WTC11 (cell line): ENCODE measurements at regions not wholly inside any gene's neighbourhood (a gene's known extent, or its start where the extent isn't known, plus 50 kb on each side); places are given as distances from the start of the nearest gene placed in this dataset.

Source experiments
- ATAC-seq: fragments of 200-7000 bp; cut with Tn5 transposase; 2 replicates; pipeline ENCODE4 v1.10.0; 2021; ENCODE audit warnings: mild to moderate bottlenecking, moderate library complexity
- CTCF ChIA-PET: fragments of 300-600 bp; sonication (Branson Sonifier 250); formaldehyde crosslinking; loops from one replicate; lab custom pipeline; 2021; ENCODE audit warnings: antibody characterized with exemption; lab: Charles Lee
- POLR2A ChIA-PET: fragments of 350-600 bp; sonication (Branson Sonifier 250); formaldehyde crosslinking; loops from one replicate; lab custom pipeline; 2021; ENCODE audit warnings: antibody characterized with exemption; lab: Charles Lee
- DNase-seq: peaks from one replicate; pipeline ENCODE4 v3.0.0; 2021; ENCODE audit warnings: low spot score
- H3K27ac Mint-ChIP-seq: 2 replicates; pipeline ENCODE4 v1.8.0; 2021; ENCODE audit warnings: mixed read lengths
- H3K27me3 Mint-ChIP-seq: 2 replicates; pipeline ENCODE4 v1.8.0; 2021; ENCODE audit warnings: low read depth, mild to moderate bottlenecking, moderate library complexity, mixed read lengths
- H3K36me3 Mint-ChIP-seq: 2 replicates; pipeline ENCODE4 v1.8.0; 2021; ENCODE audit warnings: mixed read lengths
- H3K4me1 Mint-ChIP-seq: 2 replicates; pipeline ENCODE4 v1.8.0; 2022; ENCODE audit warnings: mixed read lengths
- H3K4me3 Mint-ChIP-seq: 2 replicates; pipeline ENCODE4 v1.8.0; 2021; ENCODE audit warnings: mild to moderate bottlenecking, moderate library complexity, mixed read lengths
- H3K9me3 Mint-ChIP-seq: 2 replicates; pipeline ENCODE4 v1.8.0; 2021; ENCODE audit warnings: mixed read lengths
- FOXJ3 ChIP-seq: sonication (generic); formaldehyde crosslinking; IDR thresholded peaks from 2 replicates; pipeline ENCODE4 v1.9.0; 2021; ENCODE audit warnings: missing genetic modification reagents, mild to moderate bottlenecking, borderline replicate concordance
- FOXP1 ChIP-seq: sonication (generic); formaldehyde crosslinking; IDR thresholded peaks from 2 replicates; pipeline ENCODE4 v1.8.0; 2022; ENCODE audit warnings: missing genetic modification reagents, mild to moderate bottlenecking, moderate library complexity, borderline replicate concordance
- NR1H2 ChIP-seq: sonication (generic); formaldehyde crosslinking; IDR thresholded peaks from 2 replicates; pipeline ENCODE4 v1.9.0; 2021; ENCODE audit warnings: mild to moderate bottlenecking, moderate library complexity, missing genetic modification reagents
- PRRX2 ChIP-seq: fragments of 250-450 bp; sonication (Bioruptor Pico); IDR thresholded peaks from 2 replicates; pipeline ENCODE4 v1.8.0; 2021; ENCODE audit warnings: mild to moderate bottlenecking
- RORB ChIP-seq: fragments of 250-450 bp; sonication (Bioruptor Pico); IDR thresholded peaks from 2 replicates; pipeline ENCODE4 v1.9.0; 2021; ENCODE audit warnings: mild to moderate bottlenecking
- TCF7 ChIP-seq: sonication (generic); formaldehyde crosslinking; IDR thresholded peaks from 2 replicates; pipeline ENCODE4 v1.8.0; 2022; ENCODE audit warnings: mild to moderate bottlenecking, low read depth, missing genetic modification reagents, moderate library complexity
- TEAD1 ChIP-seq: sonication (generic); formaldehyde crosslinking; IDR thresholded peaks from 2 replicates; pipeline ENCODE4 v1.8.0; 2022; ENCODE audit warnings: mild to moderate bottlenecking, missing genetic modification reagents
- ZBTB21 ChIP-seq: sonication (generic); formaldehyde crosslinking; IDR thresholded peaks from 2 replicates; pipeline ENCODE4 v1.8.1; 2023; ENCODE audit warnings: mild to moderate bottlenecking, missing genetic modification reagents, borderline replicate concordance
- ZNF138 ChIP-seq: sonication (generic); formaldehyde crosslinking; conservative IDR thresholded peaks from 2 replicates; pipeline ENCODE4 v1.8.1; 2022; ENCODE audit warnings: mild to moderate bottlenecking, moderate library complexity, missing genetic modification reagents
- ZNF317 ChIP-seq: sonication (generic); formaldehyde crosslinking; IDR thresholded peaks from 2 replicates; pipeline ENCODE4 v1.8.1; 2023; ENCODE audit warnings: low read depth, mild to moderate bottlenecking, moderate library complexity, missing genetic modification reagents, borderline replicate concordance
- ZNF416 ChIP-seq: fragments of 250-450 bp; sonication (Bioruptor Pico); IDR thresholded peaks from 2 replicates; pipeline ENCODE4 v1.9.0; 2021; ENCODE audit warnings: mild to moderate bottlenecking, inconsistent platforms
- TF ChIP-seq, protein P1 (sequence below): sonication (generic); formaldehyde crosslinking; IDR thresholded peaks from 2 replicates; pipeline ENCODE4 v1.8.0; 2022; ENCODE audit warnings: missing genetic modification reagents
- TF ChIP-seq, protein P2 (sequence below): sonication (generic); formaldehyde crosslinking; IDR thresholded peaks from 2 replicates; pipeline ENCODE4 v1.8.0; 2022; ENCODE audit warnings: mild to moderate bottlenecking, missing genetic modification reagents
- TF ChIP-seq, protein P3 (sequence below): fragments of 250-450 bp; sonication (Bioruptor Pico); IDR thresholded peaks from 2 replicates; pipeline ENCODE4 v1.8.0; 2021; ENCODE audit warnings: mild to moderate bottlenecking
- TF ChIP-seq, protein P4 (sequence below): fragments of 250-450 bp; sonication (Bioruptor Pico); IDR thresholded peaks from 2 replicates; pipeline ENCODE4 v2.1.2; 2022; ENCODE audit warnings: mild to moderate bottlenecking, moderate library complexity
- TF ChIP-seq, protein P5 (sequence below): sonication (generic); formaldehyde crosslinking; IDR thresholded peaks from 2 replicates; pipeline ENCODE4 v1.8.1; 2023; ENCODE audit warnings: mild to moderate bottlenecking, missing genetic modification reagents
- TF ChIP-seq, protein P6 (sequence below): sonication (generic); formaldehyde crosslinking; conservative IDR thresholded peaks from 2 replicates; pipeline ENCODE4 v1.8.1; 2022; ENCODE audit warnings: mild to moderate bottlenecking, missing genetic modification reagents
- TF ChIP-seq, protein P7 (sequence below): fragments of 250-450 bp; sonication (Bioruptor Pico); IDR thresholded peaks from 2 replicates; pipeline ENCODE4 v1.9.0; 2021; ENCODE audit warnings: mild to moderate bottlenecking
- TF ChIP-seq, protein P8 (sequence below): sonication (generic); formaldehyde crosslinking; IDR thresholded peaks from 2 replicates; pipeline ENCODE4 v1.8.0; 2022; ENCODE audit warnings: mild to moderate bottlenecking, missing genetic modification reagents
- TF ChIP-seq, protein P9 (sequence below): sonication (generic); formaldehyde crosslinking; IDR thresholded peaks from 2 replicates; pipeline ENCODE4 v1.8.1; 2022; ENCODE audit warnings: mild to moderate bottlenecking, missing genetic modification reagents, moderate library complexity, borderline replicate concordance

DNA sequence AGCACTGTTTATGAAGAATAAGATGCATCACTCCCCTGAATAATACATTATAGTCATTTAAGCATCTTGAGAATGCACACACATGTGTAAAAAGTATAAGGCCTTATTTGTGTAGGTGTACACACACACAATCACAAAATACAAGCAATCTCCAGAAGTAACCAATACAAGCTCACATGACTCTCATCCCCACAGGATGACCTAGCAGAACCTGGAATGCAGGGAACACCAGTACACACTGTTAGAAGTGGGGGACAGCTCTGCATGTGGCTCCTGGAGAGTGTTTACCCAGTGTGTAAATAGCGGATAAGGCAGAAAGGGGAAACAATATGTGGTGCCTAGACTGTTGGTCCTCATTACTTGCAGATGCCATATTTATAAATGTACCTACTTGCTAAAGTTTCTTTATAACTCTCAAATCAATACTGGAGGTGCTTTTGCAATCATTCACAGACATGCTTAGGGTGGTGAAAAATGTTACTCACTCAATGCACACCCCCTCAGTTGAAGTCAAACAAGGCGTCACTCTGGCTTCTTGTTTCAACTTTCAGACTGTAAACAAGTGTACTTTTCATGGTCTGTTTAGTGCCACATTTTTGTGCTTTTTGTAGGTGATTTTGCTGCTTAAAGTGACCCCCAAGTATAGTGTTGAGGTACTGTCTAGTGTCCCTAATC lies 73.1 kb downstream of the MAGEB17 start:
- POLR2A ChIA-PET: no interaction called here

DNA sequence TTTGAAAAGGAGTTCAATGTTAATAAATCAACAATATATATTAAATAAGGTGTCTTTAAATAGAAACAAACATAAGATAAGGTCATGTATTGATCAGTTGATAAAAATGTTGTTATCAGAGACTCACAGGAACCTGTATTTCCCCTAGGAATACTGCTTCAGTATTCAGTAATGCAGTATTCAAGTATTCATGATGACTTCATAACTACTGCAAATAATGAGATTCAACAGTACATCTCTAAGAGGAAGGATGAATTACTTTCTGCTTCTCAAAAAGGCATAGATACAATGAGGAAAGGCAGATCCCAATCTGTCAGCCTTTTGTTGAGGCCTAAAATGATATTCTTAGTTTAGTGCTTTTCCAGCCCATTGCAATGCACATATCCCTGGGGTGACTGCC lies 73.7 kb downstream of the MAGEB17 start:
- no peak overlapping the region for H3K4me3 Mint-ChIP-seq
- TF ChIP-seq ZNF138: no peak
- no peak for TF ChIP-seq ZBTB21 (CRISPR knock-in tag)
- no peak for TF ChIP-seq ZNF416 (CRISPR knock-in tag)
- TF ChIP-seq, protein P1, sequence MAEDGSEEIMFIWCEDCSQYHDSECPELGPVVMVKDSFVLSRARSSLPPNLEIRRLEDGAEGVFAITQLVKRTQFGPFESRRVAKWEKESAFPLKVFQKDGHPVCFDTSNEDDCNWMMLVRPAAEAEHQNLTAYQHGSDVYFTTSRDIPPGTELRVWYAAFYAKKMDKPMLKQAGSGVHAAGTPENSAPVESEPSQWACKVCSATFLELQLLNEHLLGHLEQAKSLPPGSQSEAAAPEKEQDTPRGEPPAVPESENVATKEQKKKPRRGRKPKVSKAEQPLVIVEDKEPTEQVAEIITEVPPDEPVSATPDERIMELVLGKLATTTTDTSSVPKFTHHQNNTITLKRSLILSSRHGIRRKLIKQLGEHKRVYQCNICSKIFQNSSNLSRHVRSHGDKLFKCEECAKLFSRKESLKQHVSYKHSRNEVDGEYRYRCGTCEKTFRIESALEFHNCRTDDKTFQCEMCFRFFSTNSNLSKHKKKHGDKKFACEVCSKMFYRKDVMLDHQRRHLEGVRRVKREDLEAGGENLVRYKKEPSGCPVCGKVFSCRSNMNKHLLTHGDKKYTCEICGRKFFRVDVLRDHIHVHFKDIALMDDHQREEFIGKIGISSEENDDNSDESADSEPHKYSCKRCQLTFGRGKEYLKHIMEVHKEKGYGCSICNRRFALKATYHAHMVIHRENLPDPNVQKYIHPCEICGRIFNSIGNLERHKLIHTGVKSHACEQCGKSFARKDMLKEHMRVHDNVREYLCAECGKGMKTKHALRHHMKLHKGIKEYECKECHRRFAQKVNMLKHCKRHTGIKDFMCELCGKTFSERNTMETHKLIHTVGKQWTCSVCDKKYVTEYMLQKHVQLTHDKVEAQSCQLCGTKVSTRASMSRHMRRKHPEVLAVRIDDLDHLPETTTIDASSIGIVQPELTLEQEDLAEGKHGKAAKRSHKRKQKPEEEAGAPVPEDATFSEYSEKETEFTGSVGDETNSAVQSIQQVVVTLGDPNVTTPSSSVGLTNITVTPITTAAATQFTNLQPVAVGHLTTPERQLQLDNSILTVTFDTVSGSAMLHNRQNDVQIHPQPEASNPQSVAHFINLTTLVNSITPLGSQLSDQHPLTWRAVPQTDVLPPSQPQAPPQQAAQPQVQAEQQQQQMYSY (CRISPR knock-in tag): no peak
- no peak for TF ChIP-seq RORB (CRISPR knock-in tag)
- TF ChIP-seq, protein P2, sequence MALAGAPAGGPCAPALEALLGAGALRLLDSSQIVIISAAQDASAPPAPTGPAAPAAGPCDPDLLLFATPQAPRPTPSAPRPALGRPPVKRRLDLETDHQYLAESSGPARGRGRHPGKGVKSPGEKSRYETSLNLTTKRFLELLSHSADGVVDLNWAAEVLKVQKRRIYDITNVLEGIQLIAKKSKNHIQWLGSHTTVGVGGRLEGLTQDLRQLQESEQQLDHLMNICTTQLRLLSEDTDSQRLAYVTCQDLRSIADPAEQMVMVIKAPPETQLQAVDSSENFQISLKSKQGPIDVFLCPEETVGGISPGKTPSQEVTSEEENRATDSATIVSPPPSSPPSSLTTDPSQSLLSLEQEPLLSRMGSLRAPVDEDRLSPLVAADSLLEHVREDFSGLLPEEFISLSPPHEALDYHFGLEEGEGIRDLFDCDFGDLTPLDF (CRISPR knock-in tag): no peak
- TF ChIP-seq, protein P3, sequence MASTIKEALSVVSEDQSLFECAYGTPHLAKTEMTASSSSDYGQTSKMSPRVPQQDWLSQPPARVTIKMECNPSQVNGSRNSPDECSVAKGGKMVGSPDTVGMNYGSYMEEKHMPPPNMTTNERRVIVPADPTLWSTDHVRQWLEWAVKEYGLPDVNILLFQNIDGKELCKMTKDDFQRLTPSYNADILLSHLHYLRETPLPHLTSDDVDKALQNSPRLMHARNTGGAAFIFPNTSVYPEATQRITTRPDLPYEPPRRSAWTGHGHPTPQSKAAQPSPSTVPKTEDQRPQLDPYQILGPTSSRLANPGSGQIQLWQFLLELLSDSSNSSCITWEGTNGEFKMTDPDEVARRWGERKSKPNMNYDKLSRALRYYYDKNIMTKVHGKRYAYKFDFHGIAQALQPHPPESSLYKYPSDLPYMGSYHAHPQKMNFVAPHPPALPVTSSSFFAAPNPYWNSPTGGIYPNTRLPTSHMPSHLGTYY: no peak
- TF ChIP-seq PRRX2: no peak
- TF ChIP-seq FOXJ3 (CRISPR knock-in tag): no peak
- TF ChIP-seq, protein P4, sequence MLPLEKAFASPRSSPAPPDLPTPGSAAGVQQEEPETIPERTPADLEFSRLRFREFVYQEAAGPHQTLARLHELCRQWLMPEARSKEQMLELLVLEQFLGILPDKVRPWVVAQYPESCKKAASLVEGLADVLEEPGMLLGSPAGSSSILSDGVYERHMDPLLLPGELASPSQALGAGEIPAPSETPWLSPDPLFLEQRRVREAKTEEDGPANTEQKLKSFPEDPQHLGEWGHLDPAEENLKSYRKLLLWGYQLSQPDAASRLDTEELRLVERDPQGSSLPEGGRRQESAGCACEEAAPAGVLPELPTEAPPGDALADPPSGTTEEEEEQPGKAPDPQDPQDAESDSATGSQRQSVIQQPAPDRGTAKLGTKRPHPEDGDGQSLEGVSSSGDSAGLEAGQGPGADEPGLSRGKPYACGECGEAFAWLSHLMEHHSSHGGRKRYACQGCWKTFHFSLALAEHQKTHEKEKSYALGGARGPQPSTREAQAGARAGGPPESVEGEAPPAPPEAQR (CRISPR knock-in tag): no peak
- TF ChIP-seq ZNF317 (CRISPR knock-in tag): no peak
- TF ChIP-seq FOXP1 (CRISPR knock-in tag): no peak
- TF ChIP-seq, protein P5, sequence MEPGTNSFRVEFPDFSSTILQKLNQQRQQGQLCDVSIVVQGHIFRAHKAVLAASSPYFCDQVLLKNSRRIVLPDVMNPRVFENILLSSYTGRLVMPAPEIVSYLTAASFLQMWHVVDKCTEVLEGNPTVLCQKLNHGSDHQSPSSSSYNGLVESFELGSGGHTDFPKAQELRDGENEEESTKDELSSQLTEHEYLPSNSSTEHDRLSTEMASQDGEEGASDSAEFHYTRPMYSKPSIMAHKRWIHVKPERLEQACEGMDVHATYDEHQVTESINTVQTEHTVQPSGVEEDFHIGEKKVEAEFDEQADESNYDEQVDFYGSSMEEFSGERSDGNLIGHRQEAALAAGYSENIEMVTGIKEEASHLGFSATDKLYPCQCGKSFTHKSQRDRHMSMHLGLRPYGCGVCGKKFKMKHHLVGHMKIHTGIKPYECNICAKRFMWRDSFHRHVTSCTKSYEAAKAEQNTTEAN (CRISPR knock-in tag): no peak
- TF ChIP-seq, protein P6, sequence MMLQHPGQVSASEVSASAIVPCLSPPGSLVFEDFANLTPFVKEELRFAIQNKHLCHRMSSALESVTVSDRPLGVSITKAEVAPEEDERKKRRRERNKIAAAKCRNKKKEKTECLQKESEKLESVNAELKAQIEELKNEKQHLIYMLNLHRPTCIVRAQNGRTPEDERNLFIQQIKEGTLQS (CRISPR knock-in tag): no peak
- TF ChIP-seq, protein P7, sequence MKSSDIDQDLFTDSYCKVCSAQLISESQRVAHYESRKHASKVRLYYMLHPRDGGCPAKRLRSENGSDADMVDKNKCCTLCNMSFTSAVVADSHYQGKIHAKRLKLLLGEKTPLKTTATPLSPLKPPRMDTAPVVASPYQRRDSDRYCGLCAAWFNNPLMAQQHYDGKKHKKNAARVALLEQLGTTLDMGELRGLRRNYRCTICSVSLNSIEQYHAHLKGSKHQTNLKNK (CRISPR knock-in tag): no peak
- TF ChIP-seq, protein P8, sequence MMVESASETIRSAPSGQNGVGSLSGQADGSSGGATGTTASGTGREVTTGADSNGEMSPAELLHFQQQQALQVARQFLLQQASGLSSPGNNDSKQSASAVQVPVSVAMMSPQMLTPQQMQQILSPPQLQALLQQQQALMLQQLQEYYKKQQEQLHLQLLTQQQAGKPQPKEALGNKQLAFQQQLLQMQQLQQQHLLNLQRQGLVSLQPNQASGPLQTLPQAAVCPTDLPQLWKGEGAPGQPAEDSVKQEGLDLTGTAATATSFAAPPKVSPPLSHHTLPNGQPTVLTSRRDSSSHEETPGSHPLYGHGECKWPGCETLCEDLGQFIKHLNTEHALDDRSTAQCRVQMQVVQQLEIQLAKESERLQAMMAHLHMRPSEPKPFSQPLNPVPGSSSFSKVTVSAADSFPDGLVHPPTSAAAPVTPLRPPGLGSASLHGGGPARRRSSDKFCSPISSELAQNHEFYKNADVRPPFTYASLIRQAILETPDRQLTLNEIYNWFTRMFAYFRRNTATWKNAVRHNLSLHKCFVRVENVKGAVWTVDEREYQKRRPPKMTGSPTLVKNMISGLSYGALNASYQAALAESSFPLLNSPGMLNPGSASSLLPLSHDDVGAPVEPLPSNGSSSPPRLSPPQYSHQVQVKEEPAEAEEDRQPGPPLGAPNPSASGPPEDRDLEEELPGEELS (CRISPR knock-in tag): no peak
- TF ChIP-seq, protein P9, sequence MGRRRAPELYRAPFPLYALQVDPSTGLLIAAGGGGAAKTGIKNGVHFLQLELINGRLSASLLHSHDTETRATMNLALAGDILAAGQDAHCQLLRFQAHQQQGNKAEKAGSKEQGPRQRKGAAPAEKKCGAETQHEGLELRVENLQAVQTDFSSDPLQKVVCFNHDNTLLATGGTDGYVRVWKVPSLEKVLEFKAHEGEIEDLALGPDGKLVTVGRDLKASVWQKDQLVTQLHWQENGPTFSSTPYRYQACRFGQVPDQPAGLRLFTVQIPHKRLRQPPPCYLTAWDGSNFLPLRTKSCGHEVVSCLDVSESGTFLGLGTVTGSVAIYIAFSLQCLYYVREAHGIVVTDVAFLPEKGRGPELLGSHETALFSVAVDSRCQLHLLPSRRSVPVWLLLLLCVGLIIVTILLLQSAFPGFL: no peak
- TF ChIP-seq, all 79 proteins: peak for 0
- ChIA-PET CTCF (no interaction called here), POLR2A (no interaction called here)
- ATAC-seq (no peak), DNase-seq (no peak)
- Mint-ChIP-seq H3K27ac (no peak overlapping the region), H3K36me3 (peaks cover 15% of the 10 kb centered on the region), H3K4me1 (no peaks in the 10 kb centered on the region), H3K27me3 (no peaks in the 10 kb centered on the region), H3K9me3 (peaks cover 18% of the 10 kb centered on the region)

More for the DNA sequence above, 73.1 kb downstream of the MAGEB17 start:
- CTCF ChIA-PET: no interaction called here
- Mint-ChIP-seq H3K4me1 (no peaks in the 10 kb centered on the region), H3K9me3 (peaks cover 18% of the 10 kb centered on the region), H3K36me3 (peaks cover 20% of the 10 kb centered on the region), H3K27ac (no peak overlapping the region), H3K4me3 (no peak overlapping the region), H3K27me3 (no peaks in the 10 kb centered on the region)
- DNase-seq: no peak
- ATAC-seq: no peak
- TF ChIP-seq TCF7 (CRISPR knock-in tag): no peak
- TF ChIP-seq TEAD1 (CRISPR knock-in tag): no peak
- TF ChIP-seq NR1H2 (CRISPR knock-in tag): no peak
- no peak for TF ChIP-seq ZNF138
